Fibroblast of upper back skin (primary cell): ENCODE measurements at regions not wholly inside any gene's neighbourhood (a gene's known extent, or its start where the extent isn't known, plus 50 kb on each side); places are given as distances from the start of the nearest gene placed in this dataset.

Experiments used
- DNase-seq: peaks from one replicate; pipeline ENCODE4 v3.0.0-alpha.2; 2013

DNA sequence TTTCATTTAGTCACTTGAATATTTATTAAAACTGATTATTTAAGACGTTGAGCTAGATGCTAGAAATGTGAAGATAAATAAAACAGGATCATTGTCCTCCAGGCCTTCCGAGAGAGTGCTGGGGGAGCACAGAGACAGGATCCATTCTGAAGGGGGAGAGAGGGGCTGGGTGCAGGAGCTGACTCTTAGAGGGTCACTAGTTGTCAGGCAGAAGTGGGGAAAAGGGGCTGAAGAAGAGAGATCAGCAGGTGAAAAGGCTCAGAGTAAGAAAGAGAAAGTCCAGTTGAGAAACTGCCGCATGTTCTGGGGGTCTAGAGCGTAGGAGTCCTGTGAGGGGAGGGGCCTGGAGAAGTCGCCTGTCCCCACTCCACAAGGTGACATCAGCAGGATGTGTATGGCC lies 206.2 kb upstream of the SNX19 start:
- DNase-seq: no peak

DNA sequence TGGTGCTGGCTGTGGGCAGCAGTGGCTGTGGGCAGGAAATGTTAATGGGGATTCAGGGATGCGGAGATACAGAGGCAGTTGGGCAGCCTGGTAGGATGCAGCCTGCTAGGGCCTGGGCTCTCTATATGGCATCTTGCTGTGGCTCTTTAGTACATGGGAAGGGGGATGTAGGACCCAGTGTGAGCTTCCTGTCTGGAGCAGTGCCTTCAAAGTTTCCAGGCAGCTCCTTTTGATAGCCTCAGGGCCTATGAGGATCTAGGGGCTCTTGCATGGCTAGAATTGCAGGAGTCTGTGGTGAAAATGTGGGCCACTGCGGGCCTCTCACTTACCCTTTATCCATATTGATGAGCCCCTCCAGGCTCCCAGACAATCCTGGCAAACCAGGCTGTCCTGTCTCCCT lies 213.2 kb upstream of the SNX19 start:
- DNase-seq: no peak

DNA sequence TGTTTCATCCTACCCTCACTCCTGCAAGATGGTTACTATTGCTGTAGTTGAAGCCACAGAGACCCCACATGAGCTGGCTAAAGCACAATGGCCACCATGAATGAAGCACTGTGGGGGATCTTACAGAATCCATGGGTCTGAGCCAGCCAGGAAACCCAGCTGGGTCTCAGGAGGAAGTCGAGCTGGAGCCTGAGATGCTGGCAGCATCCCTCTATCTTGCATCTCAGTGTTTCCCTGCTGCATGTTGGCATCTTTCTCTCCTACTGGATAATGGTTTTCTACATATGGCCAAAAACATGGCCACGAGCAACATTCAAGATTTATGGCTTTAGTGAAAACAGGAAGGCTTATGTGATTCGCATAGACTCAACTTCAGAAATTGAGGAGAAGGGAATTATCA lies 219.3 kb upstream of the SNX19 start:
- DNase-seq: no peak

DNA sequence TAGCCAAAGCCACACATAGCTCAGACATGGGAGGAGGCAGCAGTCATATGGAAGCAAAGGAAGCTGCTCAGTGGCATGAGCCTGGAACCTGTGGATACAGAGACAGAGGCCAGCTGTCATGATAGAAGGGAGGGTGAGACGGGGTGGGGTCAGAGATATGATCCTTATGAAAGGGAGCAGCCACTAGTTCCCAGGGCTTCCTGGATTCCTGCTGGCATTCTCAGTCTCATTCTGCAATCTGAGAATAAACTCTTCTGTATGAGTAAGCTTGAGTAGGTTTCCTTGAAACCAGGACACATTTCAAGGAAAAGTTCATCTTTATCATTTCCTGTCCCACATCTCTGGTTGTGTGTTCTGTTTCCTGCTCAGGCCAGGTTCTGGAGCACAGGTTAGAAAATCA lies 220.2 kb upstream of the SNX19 start:
- peak; percentile 43 for DNase-seq

DNA sequence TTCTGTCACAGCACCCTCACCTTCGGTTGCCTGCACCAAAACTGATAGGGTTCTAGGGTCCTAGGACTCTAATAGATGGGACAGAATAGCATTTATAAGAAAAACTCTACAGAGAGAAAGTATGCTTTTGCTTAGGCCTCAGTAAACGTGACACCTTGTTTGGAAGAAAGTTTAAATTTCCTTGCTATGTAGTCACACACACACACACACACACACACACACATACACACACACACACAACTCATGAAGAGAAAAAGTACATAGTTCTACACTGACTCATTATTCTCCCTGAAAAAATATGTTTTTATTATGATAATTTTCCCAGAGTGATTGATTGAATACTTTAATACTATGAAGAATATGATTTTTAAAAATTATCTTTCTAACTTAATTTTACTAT lies 220.8 kb upstream of the SNX19 start:
- peak; percentile 28 for DNase-seq

DNA sequence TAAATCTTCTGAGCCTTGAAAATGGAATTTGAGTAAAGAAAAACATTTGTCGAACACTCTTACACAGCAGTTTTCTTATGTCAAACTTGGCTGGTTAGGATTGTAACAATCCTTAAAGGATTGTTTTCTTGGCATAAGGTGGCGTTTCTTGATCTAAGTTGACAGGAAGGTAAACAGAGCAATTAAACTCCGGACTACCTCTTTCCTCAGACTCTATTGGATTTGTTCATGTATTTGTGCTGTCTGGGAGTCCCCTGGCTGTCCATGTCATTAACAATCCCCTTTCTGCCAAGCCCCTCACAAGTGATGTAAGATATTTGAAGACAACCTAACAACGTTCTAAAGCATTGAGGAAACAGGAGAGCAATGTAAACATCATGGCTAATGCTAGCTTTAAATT lies 222.5 kb upstream of the SNX19 start:
- DNase-seq: no peak

DNA sequence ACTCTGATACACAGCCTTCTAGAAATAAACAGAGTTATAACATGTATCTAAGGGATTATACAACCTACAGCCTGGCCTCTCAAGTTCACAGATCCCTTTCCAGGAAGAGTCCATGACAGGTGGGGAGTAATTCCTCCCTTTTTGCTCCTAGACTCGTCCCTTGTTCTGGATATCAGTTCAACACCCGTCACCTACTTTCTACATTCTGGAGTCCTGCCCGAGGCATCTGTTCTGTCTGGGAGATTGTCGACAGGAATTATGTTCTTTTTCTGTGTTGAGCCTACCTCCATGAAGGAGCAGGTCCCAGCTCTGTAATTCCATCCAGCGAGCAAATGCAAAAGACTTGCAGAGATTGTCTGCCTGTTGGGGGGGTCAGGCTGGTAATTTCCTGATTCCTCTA lies 224.6 kb upstream of the NTM start:
- DNase-seq: no peak

DNA sequence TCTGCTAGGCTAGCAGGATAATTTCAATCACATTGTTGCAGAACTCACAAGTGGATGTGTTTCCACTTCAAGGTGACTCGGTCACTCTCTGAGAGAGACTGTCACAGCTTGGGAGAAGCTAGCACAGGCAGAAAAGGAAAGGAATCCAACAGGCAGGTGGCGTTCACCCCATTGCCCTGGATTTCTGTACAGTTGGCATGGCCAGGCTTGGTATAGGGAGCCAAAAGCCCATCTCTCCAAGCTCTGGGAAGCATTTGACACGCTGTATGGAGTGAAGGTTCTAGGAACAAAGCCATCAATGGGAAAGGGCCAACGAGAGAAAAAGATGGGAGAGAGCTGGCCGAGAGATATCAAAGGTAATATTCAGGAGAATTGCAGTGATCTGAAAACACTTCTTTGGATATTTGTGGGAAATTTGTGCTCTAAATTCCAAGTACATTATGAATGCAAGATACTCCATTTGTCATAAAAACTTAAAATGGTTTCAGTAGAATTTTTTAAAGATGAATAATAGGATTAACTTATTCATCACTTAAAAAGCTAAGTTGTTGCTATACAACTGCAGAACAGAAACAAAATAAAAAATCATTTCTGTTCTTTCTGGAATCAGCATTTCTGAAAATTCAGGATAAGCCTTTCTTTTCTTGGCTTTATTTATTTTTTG lies 223.5 kb upstream of the NTM start:
- peak; percentile 36 for DNase-seq

DNA sequence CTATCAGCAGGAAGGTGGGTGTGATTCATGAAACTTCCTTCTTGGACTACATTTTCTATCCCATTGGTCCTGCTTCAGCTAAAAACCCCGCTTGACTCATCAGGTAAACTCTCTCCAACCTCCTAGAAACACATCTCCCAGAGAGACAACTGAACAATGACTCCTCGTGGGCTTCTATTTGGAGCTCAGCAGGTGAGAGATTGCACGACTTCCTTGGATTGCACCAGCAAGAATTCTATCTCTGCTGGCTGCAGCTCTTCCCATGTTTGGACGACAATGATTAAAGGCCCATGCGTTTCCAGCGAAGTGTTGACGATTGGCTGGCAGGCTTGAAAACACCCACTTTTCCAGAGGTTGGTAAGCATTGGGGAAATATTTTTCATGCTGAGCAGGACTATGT lies 216.1 kb upstream of the NTM start:
- DNase-seq: peak; percentile 11

DNA sequence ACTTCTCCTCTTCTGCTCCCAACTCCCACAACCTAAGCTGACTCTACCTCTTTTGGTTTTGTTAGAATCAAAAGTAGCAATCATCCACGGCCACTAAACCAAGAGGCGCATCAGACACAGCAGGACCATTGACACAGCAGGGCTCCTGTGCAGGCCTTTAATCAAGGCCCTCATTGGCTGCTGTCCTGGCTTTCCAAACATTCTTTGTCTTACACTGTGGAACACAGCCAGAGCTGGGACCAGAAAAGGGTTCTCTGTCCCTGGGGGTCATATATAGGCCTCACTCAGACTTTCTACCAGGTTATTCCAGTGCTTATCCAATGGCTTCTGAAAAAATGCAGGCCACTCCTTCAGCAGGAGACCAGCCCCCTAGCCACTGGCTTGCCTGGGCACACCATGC lies 212.7 kb upstream of the NTM start:
- DNase-seq: no peak

DNA sequence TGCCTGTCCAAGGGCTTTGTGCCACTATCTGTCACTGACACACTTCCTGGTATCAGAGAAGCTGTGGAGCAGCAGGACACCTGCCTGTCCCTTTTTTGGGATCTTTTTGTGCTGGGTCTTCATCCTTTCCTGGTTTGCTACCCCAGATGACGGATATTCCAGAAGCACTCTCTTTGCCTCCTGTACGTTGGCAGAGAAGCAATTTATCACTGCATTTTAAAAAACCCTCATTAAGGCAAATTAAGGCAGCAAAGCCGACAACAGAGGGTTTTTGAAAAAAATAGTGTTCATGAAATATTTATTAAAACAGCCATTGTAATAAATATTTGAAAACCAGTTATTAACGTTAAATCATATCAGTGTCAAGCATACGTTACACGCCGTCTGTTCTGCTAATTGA lies 209.6 kb upstream of the NTM start:
- no peak for DNase-seq

DNA sequence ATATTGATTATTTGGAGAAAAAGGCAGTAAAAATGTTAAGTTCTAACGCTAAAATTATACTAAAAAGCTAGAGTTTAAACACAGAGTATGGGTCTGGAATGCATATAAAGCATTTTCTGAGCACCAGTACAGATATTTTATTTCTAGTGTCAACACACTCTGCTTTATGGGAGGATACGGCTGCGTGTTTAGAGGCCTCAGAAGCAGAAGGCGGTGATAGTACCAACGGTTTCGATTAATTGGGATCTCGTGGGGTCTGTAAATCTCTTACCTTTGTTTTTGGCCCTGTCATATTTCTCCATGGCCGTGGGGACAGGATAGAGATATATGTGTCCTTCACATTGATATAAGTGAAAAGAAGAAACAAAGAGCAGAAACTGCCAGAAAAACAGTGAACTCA lies 206.8 kb upstream of the NTM start:
- DNase-seq: no peak

DNA sequence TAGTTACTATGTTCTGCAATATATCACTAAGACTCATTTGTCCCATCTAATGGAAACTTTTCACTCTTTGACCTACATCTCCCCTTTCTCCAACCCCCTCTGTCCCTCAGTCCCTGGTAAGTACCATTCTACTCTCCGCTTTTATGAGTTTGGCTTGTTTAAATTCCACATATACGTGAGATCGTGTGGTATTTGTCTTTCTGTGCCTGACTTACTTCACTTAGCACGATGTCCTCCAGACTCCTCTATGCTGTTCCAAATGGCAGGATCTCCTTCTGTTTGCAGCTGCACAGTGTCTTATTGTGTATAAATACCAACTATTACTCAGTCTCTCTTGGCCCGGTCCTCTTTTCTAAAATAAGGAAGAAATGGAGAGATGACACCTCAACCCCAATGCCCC lies 205.4 kb upstream of the NTM start:
- no peak for DNase-seq

DNA sequence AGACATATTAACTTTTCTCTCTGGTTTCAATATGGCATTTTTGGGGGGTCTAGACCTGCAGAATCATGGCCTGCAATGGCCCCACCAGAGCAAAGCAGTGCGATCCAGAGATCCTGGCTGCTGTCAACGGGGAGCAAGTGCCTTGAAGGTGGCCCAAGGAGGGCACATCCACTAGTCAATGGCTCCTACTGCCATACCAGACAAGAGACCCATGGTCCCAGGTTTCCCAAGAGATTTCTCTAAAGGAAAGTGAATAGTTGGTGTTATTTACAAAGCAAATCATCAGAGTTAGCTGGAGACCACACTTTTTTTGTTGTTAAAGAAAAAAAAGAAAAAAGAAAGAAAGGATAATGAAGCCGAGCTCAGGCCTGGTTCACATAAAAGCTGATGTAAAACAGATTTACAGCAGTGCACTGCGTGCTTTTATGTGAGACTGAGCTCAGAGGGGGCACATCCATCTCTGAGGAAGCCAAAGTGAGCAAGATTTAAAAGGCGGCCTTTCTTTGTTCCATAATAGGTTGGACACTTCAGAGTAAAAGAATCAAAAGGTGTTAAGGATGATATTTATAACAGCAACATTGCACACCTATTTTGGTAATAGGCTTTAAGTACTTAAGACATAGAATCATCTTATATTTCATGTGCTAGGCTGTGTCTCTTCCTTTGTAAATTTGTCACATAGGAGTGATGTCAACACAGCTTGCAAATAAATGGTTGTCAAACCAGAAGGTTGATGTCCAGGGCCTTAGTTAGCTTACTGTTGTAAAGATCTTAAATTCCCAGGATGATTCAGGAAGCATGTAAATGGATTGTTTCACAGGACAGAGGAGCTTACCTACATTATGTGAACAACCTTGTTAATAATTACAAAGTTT lies 201.3 kb upstream of the NTM start:
- no peak for DNase-seq

DNA sequence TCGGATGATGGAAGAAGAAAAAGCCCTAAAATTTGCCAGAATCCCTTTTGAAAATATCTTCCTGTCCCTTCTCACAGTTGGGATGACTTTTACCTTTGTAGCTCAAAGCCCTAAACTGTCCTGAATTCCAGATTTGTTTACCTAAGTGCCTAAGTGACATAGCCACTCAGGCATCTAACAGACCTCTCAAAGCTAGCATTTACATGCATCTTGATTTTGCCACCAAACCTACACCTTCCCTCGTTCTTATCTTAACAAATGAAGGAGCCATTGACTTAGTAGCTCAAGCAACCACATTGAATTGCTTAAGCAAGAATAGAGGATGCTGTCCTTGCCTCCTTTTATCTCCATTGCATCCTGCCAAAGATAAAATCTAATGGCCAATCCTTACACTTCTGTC lies 198.4 kb upstream of the NTM start:
- no peak for DNase-seq

DNA sequence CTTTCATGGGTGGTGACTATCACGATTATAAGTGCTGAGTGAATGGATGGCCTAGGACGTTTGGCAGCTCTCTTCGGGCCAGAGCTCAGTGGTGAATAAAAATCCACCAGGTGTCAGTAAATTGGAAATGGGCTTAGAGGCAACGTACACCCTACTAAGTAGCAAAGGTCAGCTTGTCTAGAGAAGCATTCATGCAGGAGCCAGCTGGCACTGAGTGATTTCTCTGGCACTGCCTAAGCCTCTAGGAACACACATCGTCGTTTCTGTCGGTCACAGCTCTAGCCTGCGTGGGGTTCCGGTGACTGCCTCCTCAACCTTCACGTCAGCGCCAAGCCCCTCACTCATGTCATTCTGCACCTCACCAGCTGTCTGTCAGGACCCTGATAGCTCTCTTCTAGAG lies 192.4 kb upstream of the NTM start:
- no peak for DNase-seq

DNA sequence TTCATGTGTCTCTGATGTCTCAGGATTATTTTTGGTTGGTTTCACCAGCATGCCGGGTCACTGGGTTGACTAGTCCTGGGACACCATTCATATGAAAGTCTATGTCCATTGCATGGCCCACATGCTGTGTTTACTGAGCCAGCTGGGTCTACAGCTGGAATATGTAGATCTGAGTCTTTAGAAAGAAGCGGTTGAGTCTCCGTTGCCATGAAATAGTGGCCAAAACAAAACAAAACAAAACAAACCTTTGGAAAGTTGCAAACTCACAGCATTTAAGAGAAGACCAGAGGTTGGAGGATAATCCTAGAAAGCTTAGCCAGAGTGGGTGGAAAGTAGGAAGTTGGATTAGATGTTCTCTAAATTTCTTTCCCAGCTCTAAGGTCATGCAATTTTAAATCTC lies 191.8 kb upstream of the NTM start:
- DNase-seq: no peak

DNA sequence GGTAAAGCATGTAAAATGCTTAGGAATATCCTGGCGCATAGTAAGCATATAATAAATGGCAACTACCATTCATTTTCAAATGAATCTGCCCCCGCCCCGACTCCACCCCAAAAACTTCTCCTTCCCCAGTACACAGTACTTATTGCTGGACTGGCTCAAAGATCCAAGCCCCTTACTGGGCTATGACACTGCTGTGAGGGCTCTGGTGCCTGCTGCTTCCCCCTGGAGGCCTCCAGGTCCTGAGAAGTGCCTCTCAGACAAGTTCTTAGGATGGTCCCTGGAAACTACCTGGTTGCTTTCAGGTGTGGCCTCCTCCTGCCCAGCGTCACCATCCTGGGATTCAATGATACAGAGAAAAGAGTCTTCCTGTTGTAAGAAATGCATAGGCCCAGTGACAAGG lies 190.6 kb upstream of the NTM start:
- DNase-seq: no peak

DNA sequence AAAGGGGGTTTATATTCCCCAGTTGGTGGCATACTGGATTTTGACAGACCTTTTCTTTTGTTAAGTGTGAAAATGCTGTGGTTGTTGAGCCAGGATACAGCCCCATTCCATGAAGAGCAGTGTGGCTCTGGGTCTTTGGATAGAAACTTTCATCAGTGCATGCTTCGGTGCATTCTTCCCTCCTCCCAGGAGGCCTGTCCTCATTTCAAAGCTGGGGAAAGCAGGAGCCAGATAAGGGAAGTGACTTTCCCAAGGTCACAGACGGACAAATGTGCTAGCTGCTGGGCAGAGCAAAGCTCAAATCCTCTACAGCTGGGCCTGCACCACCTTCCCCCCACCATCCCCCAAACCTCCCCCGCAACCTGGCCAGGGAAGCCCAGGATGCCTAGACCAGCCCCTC lies 184.5 kb upstream of the NTM start:
- no peak for DNase-seq

DNA sequence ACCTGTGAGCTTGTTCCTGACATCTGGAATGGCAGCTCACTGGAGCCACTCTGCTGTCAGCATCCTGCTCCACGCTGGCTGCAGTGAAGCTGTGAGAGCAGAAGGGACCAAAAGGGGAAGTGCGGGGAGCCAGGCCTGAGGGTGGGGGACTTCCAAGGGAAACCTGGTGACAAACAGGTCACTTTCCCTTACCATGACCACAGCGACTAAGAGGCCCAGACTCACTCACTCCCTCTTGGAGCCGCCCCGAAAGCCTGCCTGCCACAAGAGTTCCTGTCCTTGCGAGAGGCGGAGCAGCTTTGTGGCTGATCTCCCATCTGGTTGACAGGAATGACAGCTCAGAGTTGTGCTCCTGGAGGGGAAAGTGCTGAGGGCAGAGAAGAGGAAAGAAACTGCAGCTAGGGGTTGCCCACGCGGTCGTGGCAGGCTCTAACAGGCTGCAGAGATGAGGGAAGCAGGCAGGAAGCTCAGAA lies 183.8 kb upstream of the NTM start:
- peak; percentile 7 for DNase-seq

DNA sequence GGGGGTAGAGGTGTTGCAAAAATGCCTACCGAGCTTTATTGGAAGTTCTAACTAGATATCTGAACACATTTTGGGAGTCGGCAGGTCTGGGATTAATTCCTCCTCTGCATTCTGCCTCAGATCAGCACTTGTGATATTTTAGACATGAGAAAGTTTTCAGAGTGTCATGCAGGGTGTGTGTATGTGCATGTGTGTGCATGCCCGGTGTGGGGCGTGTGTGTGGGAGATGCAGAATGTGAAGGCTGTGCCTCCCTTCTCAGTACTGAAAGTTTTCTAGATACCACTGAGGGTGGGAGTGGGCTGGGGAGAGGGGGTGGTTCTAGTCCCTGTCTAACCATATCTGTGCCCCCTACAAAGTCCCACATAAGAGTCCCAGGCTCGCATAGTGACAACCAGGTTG lies 180.0 kb upstream of the NTM start:
- no peak for DNase-seq

DNA sequence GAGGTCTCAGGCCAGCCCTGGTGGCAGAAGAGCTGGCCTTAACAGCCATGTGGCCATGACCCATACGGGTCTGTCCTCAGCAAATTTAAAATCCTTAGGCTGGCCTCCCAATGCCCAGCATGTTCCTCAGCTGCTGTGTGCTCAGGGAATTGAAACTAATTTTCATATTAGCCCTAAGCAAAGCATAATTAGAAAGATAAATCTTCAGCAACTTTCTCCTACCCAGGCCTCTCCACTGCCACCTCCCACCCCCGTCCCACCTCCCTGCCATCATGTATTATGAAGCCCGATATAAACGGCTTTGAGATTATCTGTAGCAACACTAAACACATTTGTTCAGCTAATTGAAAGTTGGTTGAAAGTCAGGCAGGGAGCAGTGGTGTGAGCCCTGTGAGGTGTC lies 178.8 kb upstream of the NTM start:
- no peak for DNase-seq

DNA sequence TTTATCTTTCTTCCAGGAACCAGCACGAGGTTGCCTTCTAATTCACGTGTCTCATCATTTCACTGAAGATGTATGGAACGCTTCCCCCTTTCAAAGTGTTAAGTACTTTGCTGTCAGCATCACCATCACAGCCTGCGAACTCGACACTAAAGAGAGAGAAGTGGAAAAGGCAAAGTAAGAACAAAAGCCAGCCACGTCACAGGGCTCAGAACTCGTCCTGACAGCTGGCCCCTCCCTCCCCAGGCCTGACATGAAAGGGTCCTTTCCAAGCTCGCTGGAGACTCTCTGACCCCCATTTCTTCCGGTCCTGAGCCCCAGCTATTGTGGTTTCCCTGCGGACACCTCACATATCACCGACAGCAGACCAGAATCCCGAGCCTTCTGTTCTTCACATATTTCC lies 177.8 kb upstream of the NTM start:
- no peak for DNase-seq

DNA sequence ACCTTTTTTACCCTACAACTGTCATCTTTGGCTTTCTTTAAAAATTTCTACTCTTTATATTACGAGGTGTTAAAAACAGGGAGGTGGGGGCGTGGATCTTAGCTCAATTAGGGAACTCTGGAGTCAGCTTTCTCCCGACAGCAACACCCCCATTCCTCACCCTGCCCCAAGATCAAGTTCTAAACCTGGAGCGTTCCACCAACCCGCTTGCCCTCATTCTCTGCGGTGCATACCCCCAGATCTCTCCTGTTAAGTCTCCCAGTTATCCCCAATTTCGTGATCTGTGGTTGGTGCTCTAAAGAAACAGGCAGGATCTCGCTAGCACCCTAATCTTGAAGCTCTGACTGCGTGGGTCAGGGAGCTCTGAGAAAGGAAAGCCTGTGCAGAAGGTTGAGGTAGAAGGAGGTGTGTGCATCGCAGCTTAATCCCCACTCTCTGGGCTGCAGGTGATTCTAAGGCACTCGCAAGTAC lies 177.3 kb upstream of the NTM start:
- DNase-seq: no peak

DNA sequence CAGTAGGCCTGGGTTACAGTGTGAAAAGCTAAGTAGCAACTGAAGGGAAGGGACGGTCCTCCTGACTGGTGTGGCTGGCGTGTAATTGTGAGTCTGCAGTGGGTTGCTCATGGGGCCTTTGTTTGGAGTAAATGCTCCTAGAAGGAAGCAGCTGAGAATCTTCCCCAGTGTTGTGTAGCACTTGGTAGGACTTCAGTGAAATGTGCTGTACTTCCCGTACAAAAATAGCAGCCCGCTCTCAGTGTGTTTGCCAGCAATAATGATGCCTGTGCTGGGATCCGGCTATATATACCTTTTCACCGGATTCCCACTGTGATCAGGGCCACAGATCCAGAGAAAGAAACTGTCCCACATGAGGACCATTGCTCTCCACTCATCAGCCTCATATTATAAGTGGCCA lies 175.7 kb upstream of the NTM start:
- no peak for DNase-seq
